IPS-18c (cell line): ENCODE measurements at regions not wholly inside any gene's neighbourhood (a gene's known extent, or its start where the extent isn't known, plus 50 kb on each side); places are given as distances from the start of the nearest gene placed in this dataset.

Experiments
- H3K4me3 ChIP-seq: 2 replicates; pipeline ENCODE4 v1.7.0; 2013; ENCODE audit warnings: low read depth, mild to moderate bottlenecking, low read length, moderate library complexity; ENCODE audit not compliant: insufficient read depth
- H3K9me3 ChIP-seq: one replicate; pipeline ENCODE4 v1.6.1; 2013; ENCODE audit warnings: mild to moderate bottlenecking, low read length, moderate library complexity; ENCODE audit not compliant: control insufficient read depth, insufficient read depth

DNA sequence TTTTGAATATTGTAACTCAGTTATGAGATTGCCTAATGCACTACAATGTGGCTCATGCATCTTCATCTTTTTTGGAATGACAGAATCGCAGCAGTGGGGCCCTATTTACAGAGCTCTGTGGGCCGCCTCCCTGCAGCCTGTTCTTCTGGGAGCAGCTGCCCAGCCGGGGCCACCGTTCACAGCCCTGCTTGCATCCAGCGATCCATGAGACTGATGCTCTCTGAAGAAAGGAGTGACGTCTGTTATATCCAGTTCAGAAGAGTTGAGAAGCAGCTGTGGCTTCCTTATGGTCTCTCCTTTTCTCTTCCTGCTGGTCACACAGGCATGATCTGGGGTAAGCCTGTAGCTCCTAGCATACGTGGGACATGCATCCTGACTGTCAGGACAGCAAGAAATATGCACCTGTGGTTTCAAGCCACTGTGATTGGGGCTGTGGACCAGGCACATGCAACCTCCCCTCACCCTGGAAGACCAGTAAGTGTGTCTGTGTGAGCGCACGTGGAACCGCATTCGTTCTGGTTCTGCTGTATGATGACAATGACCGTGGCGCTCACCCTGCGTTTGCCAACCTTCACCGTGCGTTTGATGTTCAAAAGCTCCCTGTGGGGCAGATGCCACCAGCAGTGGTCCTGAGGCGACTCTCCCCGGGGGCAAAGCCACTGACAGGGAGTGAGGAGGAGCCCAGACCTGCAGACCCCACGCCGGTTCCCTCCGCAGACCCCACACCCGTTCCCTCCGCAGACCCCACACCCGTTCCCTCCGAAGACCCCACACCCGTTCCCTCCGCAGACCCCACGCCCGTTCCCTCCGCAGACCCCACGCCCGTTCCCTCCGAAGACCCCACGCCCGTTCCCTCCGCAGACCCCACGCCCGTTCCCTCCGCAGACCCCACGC, 189.8 kb downstream of the TMEM18 start:
- Histone ChIP-seq H3K9me3 (no peaks in the 10 kb centered on the region), H3K4me3 (no peak overlapping the region)

- H3K9me3 ChIP-seq, result peaks cover 2% of the 10 kb centered on the region
- H3K4me3 ChIP-seq, result no peak overlapping the region
Measured at GRCh38 chr2:486371-486770, 190.8 kb downstream of the TMEM18 start.

GRCh38 chr2:481388-481787, 193.5 kb upstream of the ALKAL2 start:
- Histone ChIP-seq H3K9me3 (peaks cover 2% of the 10 kb centered on the region), H3K4me3 (no peak overlapping the region)

GRCh38 chr2:479490-480176, 191.7 kb upstream of the ALKAL2 start:
- H3K9me3 ChIP-seq, result peaks cover 5% of the 10 kb centered on the region
- H3K4me3 ChIP-seq, result no peak overlapping the region

DNA sequence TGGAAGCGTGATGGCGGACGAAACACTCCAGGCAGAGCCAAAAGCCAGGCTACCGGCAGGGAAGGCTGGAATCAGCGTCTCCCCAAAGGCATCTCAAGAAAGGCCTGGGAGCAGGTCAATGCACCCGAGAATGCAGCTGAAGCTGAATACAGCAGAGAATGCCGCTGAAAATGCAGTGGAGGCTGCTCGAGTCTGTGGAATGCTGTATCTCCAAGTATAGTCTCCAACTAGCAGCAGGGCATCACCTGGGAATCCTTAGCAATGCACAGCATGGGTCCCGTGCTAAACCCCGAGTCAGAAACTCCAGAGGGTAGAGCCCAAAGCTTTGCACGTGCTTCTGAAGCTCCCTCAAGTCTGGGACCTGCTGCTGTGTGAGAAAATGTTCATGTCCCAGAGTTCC, 191.1 kb upstream of the ALKAL2 start:
- peaks cover 5% of the 10 kb centered on the region for H3K9me3 ChIP-seq
- H3K4me3 ChIP-seq, result no peak overlapping the region

GRCh38 chr2:471560-471959, 183.7 kb upstream of the ALKAL2 start:
- no peak overlapping the region for H3K4me3 ChIP-seq
- peaks cover 6% of the 10 kb centered on the region for H3K9me3 ChIP-seq

GRCh38 chr2:469514-469913, 181.6 kb upstream of the ALKAL2 start:
- no peak overlapping the region for H3K4me3 ChIP-seq
- peaks cover 3% of the 10 kb centered on the region for H3K9me3 ChIP-seq

DNA sequence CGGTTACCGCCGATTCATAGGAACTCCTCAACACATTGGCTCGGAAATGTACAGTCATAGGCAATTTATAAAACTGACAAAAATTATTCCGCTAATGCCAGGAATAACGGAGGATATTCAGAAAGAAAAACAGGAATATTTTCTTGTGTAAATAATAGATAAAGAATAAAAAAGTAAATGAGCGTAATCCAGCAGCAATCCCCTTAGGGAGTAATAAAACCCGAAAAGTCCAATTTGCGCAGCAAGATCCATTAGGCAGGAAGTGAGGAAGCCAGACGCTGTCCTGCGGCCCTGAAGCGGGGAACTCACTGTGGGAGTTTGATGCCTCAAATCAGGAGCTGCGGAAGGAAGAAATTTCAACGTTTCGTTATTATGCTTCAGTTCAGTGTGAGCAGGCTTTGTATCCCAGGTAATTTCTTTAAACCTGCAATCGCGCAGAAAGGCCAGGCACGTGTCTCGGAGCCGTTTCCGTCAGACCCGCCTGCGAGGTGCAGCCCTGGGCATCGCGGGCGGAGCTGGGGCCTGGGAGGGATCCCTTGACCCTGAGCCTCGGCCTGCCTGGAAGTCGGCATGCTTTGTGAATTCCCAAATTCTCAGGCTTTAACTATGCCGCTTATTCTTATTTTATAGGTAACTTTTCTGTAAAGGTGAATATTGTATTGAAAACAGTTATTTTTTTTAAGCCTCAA, 180.9 kb upstream of the ALKAL2 start:
- H3K4me3 ChIP-seq, result peak overlapping the region; percentile 55; the same call in 1 of the 2 replicates

GRCh38 chr2:467892-468647, 180.2 kb upstream of the ALKAL2 start:
- Histone ChIP-seq H3K4me3 (peak overlapping the region; percentile 55), H3K9me3 (no peaks in the 10 kb centered on the region)

More for the DNA sequence above, 180.9 kb upstream of the ALKAL2 start:
- H3K9me3 ChIP-seq, result peaks cover 2% of the 10 kb centered on the region

GRCh38 chr2:467543-467891, 179.6 kb upstream of the ALKAL2 start:
- Histone ChIP-seq H3K4me3 (no peak overlapping the region), H3K9me3 (no peaks in the 10 kb centered on the region)

- H3K9me3 ChIP-seq, result no peaks in the 10 kb centered on the region
- H3K4me3 ChIP-seq, result no peak overlapping the region
Measured at GRCh38 chr2:467101-467500, 179.2 kb upstream of the ALKAL2 start.

DNA sequence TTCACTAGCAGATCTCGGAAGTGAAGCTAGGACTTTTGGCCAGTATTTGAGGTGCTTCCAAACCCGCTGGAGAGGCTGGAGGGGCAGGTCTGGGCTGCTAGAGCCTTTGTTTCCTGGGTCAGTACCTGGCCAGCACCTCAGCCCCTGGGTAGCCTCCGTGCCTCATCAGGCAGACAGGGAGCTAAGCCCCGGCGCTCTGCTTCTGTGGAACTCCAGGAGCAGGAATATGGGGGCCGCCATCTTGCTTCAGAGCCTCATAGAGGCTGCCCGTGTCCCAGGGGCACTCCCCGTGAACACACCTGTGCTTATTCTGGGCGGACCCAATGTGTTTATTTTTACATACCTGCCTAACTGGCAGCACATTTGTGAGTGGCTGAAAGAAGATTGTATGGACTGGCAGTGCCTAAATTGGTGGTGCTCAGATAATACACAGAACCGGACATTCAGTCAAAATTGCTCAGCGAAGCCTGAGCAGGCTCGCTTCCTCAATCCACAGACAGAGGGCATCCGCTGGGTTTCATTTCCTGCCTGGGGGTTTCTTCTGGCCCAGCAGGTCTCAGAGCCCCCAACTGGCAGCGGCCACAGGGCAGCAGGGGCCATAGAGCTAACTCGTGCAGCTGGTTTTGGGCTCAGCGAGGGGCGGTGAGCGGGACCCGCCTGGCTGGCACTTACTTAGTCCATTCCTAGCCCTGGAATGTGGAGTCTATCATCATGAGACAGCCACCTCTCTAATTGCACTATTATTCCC, 176.8 kb upstream of the ALKAL2 start:
- Histone ChIP-seq H3K4me3 (no peak overlapping the region), H3K9me3 (no peaks in the 10 kb centered on the region)

- Histone ChIP-seq H3K9me3 (no peaks in the 10 kb centered on the region), H3K4me3 (no peak overlapping the region)
Measured at GRCh38 chr2:460861-461260, 173.0 kb upstream of the ALKAL2 start.

DNA sequence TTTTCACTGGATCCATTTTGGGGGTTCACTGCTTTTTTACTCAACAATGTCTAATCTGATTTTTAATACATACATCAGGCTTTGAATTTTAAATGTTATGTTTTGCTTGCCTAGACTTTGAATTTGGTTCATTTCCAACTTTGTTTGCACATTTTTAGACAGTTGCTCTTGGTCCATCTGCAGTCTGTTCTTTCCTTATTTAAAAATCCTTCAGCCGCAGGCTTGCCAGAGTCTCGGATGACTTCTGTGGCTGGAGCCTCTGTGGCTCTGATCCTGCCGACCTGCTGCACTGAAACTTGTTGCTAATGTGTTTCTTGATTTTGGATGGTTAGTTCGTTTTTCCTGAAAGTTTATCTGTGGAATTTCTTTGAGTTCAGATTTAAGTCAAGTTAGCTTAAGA, 172.0 kb upstream of the ALKAL2 start:
- Histone ChIP-seq H3K4me3 (no peak overlapping the region), H3K9me3 (peaks cover 2% of the 10 kb centered on the region)

- Histone ChIP-seq H3K9me3 (peaks cover 2% of the 10 kb centered on the region), H3K4me3 (no peak overlapping the region)
Measured at GRCh38 chr2:458425-458815, 170.5 kb upstream of the ALKAL2 start.

- no peak overlapping the region for H3K4me3 ChIP-seq
- peaks cover 2% of the 10 kb centered on the region for H3K9me3 ChIP-seq
Measured at GRCh38 chr2:457792-458424, 170.0 kb upstream of the ALKAL2 start.
